Prostate gland (tissue), 2 donors: ENCODE measurements at regions not wholly inside any gene's neighbourhood (a gene's known extent, or its start where the extent isn't known, plus 50 kb on each side); places are given as distances from the start of the nearest gene placed in this dataset.

Experiments used
- POLR2A ChIP-seq: fragments of 450-650 bp; IDR thresholded peaks from one replicate; pipeline ENCODE4 v1.6.1; 2016; ENCODE audit warnings: antibody characterized with exemption, mild to moderate bottlenecking
- POLR2AphosphoS5 ChIP-seq: sonication (generic); formaldehyde crosslinking; IDR thresholded peaks from one replicate; pipeline ENCODE4 v1.6.1; 2017; ENCODE audit warnings: antibody characterized with exemption
- TF ChIP-seq, protein P1 (sequence below), 4 experiments: fragments of 200-600 bp in 2 of 4; fragments of 450-650 bp in 2 of 4; sonication (generic) in 2 of 4; IDR thresholded peaks; 1 replicate in 3 of 4; 2 replicates in 1 of 4; pipeline ENCODE4 v1.5.1; 2016 to 2019; ENCODE audit warnings: antibody characterized with exemption in 4 of 4, mild to moderate bottlenecking in 2 of 4, moderate library complexity in 2 of 4

DNA sequence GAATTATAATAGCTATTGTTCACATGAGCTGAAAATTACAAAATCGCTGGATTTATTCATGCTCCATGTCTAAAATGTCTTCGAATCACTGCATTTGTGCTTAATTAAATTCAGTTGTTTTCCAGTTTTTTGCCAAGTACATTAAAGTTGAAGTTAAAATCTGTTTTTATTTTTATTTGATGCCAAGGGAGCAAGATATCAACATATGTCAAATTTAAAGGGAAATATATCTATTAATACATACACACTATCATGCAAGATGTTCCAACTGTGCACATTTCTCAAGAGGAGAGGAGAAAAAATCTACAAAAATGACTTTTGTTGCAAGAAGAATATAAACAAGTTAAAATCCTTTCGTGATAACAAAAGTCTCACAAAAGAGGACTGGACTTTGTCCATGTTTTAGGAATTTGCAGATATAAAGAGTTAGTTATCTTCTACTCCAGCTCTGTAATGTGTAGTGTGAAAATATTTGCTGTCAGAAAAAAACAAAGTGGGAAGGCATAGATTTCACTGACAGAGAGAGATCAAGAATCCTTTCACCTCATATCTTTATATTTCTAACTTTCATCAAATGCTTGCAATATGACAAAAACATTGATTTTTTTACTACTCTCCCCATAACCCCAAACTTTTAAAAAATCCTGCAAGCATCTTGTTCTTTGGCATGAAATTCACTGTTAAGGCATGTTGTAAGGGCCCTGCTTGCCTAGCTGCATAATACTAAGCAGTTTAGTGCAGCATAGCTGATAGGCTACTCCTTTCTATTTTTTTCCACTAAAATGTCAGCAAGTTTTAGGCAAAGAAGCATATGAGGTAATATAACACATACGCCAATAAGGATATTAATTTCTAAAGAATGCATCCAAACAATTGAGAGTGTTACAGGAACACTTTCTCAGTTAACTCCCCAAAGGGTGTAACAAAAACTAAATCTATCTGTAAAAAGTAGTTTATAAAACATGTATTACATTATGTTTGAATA is 340.2 kb upstream of the ADAMTS5 start:
- no peak for TF ChIP-seq POLR2A
- TF ChIP-seq, protein P1, sequence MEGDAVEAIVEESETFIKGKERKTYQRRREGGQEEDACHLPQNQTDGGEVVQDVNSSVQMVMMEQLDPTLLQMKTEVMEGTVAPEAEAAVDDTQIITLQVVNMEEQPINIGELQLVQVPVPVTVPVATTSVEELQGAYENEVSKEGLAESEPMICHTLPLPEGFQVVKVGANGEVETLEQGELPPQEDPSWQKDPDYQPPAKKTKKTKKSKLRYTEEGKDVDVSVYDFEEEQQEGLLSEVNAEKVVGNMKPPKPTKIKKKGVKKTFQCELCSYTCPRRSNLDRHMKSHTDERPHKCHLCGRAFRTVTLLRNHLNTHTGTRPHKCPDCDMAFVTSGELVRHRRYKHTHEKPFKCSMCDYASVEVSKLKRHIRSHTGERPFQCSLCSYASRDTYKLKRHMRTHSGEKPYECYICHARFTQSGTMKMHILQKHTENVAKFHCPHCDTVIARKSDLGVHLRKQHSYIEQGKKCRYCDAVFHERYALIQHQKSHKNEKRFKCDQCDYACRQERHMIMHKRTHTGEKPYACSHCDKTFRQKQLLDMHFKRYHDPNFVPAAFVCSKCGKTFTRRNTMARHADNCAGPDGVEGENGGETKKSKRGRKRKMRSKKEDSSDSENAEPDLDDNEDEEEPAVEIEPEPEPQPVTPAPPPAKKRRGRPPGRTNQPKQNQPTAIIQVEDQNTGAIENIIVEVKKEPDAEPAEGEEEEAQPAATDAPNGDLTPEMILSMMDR (IDR thresholded peaks at IDR 0.05): no peak
- TF ChIP-seq POLR2AphosphoS5: no peak
